ENCODE measurements at regions not wholly inside any gene's neighbourhood (a gene's known extent, or its start where the extent isn't known, plus 50 kb on each side); places are given as distances from the start of the nearest gene placed in this dataset.

GRCh38 chr3:34312684-34313083 is 514.3 kb downstream of the PDCD6IP start:
- TF ChIP-seq CTCF (IDR thresholded peaks at IDR 0.05) (no peak), POLR2AphosphoS5 (IDR thresholded peaks at IDR 0.05) (no peak), EP300 (IDR thresholded peaks at IDR 0.05) (no peak), POLR2A (IDR thresholded peaks at IDR 0.05) (no peak)

Measured in sigmoid colon (tissue), 4 donors.